ENCODE measurements at regions not wholly inside any gene's neighbourhood (a gene's known extent, or its start where the extent isn't known, plus 50 kb on each side); places are given as distances from the start of the nearest gene placed in this dataset.

DNA sequence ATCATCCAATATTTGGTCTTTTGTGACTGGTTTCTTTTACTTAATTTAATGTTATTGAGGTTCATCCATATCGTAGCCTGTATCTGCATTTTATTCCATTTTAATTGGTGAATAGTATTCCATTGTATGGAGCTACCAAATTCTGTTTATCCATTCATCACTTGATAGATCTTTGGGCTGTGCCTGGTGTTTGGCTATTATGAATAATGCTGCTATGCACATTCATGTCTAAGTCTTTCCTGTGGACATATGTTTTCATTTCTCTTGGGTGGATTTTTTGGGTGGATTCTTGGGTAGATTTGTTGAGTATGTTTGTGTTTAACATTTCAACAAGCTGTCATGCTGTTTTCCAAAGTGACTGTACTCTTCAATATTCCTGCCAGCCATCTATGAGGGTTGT, 52.5 kb upstream of the NEDD4L start:
- H3K27ac ChIP-seq = no peak overlapping the region

DNA sequence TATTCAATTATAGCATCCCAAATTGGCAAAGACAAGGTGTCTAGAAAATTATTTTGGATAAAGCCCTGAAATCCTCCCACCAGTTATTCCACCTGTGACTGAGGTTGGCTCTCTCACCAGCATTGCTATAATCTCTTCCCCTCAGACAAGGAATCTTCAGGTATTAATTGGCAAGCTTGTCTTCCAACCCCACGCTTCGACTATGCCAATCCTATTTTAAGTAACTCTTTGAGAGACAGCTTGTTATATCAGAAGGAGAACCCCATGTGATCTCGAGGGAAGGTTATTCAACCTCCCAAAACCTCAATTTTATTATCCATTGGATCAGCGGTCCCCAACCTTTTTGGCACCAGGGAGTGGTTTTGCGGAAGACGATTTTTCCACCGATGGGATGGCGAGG, 54.5 kb upstream of the NEDD4L start:
- H3K27ac ChIP-seq = no peak overlapping the region
- no peak for TF ChIP-seq ZFX (IDR thresholded peaks at IDR 0.05; ENCODE audit: borderline replicate concordance)
- TF ChIP-seq, protein P1, sequence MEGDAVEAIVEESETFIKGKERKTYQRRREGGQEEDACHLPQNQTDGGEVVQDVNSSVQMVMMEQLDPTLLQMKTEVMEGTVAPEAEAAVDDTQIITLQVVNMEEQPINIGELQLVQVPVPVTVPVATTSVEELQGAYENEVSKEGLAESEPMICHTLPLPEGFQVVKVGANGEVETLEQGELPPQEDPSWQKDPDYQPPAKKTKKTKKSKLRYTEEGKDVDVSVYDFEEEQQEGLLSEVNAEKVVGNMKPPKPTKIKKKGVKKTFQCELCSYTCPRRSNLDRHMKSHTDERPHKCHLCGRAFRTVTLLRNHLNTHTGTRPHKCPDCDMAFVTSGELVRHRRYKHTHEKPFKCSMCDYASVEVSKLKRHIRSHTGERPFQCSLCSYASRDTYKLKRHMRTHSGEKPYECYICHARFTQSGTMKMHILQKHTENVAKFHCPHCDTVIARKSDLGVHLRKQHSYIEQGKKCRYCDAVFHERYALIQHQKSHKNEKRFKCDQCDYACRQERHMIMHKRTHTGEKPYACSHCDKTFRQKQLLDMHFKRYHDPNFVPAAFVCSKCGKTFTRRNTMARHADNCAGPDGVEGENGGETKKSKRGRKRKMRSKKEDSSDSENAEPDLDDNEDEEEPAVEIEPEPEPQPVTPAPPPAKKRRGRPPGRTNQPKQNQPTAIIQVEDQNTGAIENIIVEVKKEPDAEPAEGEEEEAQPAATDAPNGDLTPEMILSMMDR (IDR thresholded peaks at IDR 0.05) = no peak

More for the DNA sequence above, 52.5 kb upstream of the NEDD4L start:
- TF ChIP-seq, protein P1 (IDR thresholded peaks at IDR 0.05) = no peak
- no peak for TF ChIP-seq ZFX (IDR thresholded peaks at IDR 0.05; ENCODE audit: borderline replicate concordance)

DNA sequence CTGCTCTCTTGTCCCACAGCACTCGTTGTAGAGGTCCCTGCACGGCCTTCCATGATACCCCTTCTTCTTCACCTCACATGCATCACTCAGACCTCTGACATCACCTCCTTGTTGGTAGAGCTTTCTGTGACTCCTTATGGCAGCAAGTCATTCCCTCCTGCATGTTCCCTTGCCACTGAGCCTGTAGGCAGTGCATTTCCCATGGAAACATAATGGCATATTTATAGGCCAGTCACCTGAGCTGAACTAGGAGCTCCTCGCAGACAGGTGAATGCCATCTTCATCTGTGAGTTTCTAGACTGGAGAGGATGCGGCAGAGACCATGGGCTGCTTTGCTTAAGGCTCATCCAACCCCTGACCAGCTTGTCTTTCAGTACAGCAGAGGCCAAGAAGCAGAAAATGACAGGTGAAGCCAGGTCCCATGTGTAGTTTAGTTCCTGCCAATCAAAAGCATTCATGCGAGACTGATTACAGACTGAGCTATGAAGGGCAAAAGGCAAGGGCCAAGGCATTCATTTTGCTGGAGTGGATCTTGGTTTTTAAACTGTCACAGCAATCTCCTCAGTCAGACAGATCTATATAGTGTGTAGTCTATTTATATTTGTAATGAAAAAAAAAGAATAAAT, 59.4 kb upstream of the NEDD4L start:
- TF ChIP-seq ZFX (IDR thresholded peaks at IDR 0.05; ENCODE audit: borderline replicate concordance) = no peak
- TF ChIP-seq, protein P1 (IDR thresholded peaks at IDR 0.05) = no peak
- H3K27ac ChIP-seq = no peak overlapping the region

DNA sequence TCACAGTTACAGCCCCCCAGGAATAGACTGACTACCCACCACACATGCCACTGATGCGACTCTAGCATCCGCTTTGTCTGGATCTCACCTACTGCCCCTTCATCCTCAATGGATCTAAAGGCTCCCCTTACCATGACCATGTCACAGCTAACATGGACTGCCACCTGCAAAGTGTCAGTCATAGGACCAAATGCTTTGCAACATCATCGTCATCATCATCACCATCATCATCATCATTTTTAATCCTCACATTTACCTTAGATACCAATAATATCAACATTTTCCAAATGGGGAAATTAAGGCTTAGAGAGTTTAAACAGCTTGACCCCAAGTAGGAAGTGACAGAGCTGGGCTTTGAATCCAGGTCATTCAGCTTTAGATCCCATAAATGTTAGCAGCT, 60.1 kb upstream of the NEDD4L start:
- H3K27ac ChIP-seq = no peak overlapping the region
- TF ChIP-seq, protein P1 (IDR thresholded peaks at IDR 0.05) = no peak
- no peak for TF ChIP-seq ZFX (IDR thresholded peaks at IDR 0.05; ENCODE audit: borderline replicate concordance)

DNA sequence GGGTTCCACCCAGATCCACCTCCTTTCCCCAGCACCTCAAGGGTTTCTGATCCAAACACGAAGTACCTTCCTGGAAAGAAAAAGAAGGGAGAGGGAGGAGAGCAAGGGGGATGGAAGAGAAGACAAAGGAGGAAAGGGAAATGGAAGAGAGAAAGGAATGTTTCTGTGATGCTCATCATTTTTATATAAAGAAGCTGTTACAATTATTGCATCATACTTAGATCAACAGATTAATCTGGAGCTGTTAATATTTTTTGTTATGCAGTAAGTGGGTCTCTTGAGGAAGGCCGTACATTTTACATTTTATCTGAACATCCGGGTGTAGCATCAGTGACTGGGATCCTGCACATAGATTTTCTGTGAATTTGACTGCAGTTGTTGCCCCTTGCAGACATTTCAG, 60.6 kb upstream of the NEDD4L start:
- no peak for TF ChIP-seq ZFX (IDR thresholded peaks at IDR 0.05; ENCODE audit: borderline replicate concordance)
- TF ChIP-seq, protein P1 (IDR thresholded peaks at IDR 0.05) = no peak

DNA sequence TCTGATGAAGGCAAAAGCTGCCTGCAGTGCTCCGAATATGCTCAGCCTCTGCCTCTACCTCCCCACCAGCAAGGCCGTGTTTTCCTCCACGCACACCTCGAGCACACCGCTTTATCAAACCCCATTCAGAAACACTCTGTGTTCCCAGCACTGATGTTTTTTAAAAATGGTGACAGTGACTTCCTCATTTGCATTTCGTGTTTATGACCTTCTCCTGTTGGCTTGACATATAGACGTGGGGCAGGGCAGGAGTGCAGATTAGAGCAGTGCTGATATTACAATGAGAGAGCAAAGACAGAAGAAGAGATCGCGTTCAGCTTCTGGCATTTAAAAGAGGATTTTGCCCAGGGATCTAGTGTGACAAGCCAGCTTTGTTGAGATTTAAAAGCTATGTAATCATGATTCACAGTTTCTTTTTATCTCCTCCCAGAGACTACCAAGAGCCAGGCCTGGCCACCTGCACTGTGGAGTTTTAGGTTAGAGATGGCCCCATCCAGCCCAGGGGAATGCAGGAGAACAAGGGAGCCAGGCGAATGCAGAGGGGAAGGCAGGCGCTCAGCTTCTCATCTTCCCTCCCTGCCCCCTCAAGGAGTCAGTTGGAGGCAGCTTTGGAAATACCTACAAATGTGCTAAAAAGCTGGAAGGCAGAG, 61.5 kb upstream of the NEDD4L start:
- TF ChIP-seq, protein P1 (IDR thresholded peaks at IDR 0.05) = no peak
- no peak for TF ChIP-seq ZFX (IDR thresholded peaks at IDR 0.05; ENCODE audit: borderline replicate concordance)
- no peak overlapping the region for H3K27ac ChIP-seq

More for the DNA sequence above, 60.6 kb upstream of the NEDD4L start:
- no peak overlapping the region for H3K27ac ChIP-seq

DNA sequence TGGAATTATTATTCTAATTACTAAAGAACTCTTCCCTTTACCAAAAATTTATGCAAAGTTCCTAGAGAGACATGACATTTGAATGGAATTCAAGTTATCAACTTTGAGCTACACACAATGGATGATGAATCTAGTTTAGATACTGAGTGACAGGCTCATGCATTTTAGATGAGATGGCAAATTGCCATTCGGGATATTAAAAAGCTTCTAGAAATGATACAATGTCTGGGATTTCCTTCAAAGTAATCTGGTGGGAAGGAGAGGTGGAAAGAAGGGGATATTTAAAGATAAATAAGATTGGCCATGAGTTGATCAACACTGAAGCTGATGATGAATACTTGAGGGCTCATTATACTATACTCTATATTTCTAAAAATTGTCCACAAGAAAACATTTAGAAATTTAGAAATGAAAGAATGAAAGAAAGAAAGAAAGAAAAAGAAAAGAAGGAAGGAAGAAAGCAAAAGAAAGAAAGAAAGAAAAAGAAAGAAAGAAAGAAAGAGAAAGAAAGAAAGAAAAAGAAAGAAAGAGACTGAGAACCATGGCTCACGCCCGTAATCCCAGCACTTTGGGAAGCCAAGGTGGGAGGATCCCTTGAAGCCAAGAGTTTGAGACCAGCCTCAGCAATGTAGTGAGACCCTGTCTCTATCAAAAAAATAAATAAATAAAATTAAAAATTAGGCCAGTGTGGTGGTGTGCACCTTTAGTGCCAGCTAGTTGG, 62.6 kb upstream of the NEDD4L start:
- no peak for TF ChIP-seq ZFX (IDR thresholded peaks at IDR 0.05; ENCODE audit: borderline replicate concordance)
- TF ChIP-seq, protein P1 (IDR thresholded peaks at IDR 0.05) = no peak
- H3K27ac ChIP-seq = peak overlapping the region; percentile 55

Measured in 22Rv1 (cell line).